Caki2 (cell line): ENCODE measurements at regions not wholly inside any gene's neighbourhood (a gene's known extent, or its start where the extent isn't known, plus 50 kb on each side); places are given as distances from the start of the nearest gene placed in this dataset.

Experiments
- DNase-seq: peaks from one replicate; pipeline ENCODE4 v3.0.0-alpha.2; 2015; ENCODE audit warnings: low read depth
- in situ Hi-C: cut with HindIII; loops from 2 replicates; pipeline ENCODE4 v1.10.0; 2016; ENCODE audit warnings: low sequenced_read_pairs, low pct_unique_long_range_greater_than_20kb, mixed read lengths

DNA sequence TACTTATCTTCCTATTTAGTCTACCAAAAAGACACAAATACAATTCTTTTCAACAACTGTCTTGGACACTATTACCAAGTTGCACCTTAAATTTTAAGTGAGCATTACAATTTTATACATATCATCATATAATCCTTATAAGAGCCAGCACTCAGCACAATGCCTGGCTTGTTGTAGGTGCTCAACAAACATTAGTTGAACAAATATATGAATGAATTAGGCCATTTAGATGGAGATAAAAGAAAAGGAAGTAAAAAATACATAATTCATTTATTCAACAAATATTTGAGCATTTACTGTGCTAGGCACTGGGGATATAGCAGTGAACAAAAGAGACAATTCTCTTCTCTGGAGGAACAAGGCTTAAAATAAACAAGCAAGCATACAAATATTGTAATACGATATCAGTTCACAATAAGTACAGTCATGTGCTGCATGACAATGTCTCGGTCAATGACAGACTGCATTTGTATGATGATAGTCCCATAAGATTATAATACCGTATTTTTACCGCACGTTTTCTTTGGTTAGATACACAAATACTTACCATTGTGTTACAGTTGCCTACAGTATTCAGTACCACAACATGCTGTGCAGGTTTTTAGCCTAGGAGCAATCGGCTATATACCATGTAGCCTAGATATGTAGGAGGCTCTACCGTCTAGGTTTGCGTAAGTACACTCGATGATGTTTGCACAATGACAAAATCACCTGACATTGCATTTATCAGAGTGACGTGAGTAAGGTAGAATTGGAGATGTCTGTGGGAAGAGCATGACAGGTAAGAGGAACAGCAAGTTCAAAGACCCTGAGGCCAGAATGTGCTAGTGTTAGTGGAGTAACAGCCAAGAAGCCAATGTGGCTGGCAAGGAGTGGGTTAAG, 86.4 kb upstream of the HS3ST2 start:
- DNase-seq, result no peak
- in situ Hi-C loops, result no loop called here

GRCh38 chr16:22728167-22728836, 85.7 kb upstream of the HS3ST2 start:
- DNase-seq, result peak; percentile 89
- in situ Hi-C loops, result no loop called here

DNA sequence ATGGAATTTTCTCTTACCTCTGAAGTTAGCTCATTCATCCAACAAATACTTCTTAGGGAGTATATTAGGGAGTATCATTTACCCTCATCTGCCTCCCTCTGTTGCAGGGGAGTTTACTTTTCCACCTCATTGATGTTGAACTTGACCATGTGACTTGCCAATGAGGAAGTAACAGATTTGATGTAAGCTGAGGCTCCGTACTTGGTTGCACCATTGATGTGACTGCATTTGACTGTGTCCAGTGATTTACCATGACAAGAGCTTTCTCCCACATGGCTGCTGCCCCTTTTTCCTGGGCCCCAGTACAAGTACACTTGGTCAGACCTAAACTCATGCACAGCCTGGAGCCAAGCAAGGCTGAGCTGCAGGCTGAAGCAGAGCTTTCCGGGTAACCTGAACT, 81.6 kb upstream of the HS3ST2 start:
- DNase-seq, result peak; percentile 20
- in situ Hi-C loops, result no loop called here

- in situ Hi-C loops, result no loop called here
- no peak for DNase-seq
Measured at GRCh38 chr16:22732959-22733358, 81.0 kb upstream of the HS3ST2 start.

DNA sequence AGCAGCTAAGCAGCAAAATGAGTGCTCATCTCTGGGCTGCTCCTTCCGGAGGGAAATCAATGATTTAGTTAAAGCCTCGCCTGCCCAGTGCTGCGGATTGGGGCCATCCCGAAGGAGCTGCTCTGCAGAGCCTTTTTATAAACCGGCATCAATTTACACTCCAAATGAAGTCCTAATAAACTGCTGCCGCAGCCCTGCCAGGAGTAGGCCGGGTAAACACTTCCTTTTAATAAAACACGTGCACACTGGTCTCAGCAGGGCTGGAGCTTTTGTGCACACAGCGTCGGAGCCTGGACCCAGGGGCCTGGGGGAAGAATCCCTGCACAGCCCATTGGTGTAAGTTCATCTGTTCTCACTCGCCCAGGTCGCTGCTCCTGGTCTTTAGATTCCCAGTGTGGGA, 79.6 kb upstream of the HS3ST2 start:
- no peak for DNase-seq
- in situ Hi-C loops, result no loop called here

DNA sequence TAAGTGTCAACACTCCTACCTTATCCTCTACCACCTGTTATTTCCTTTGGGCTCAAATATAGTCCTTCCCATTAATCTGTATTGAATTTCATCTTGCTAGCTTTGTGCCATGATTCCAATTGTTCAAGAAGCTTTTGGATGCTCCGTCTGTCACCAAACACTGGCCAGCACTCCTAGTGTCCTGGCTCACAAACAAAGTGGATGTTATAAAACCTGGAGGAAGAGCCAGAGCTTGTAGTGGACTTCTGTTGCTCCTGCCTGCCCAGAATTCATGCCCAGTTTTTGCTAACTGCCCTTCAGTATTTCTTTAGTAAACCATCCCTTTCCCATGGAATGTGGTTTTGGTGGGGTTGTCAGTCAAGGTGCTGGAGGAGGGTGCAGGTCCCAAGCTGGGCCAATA, 77.2 kb upstream of the HS3ST2 start:
- DNase-seq, result no peak
- in situ Hi-C loops, result no loop called here

GRCh38 chr16:22739077-22739476, 74.9 kb upstream of the HS3ST2 start:
- no peak for DNase-seq
- in situ Hi-C loops, result no loop called here

GRCh38 chr16:22743401-22743800, 70.6 kb upstream of the HS3ST2 start:
- in situ Hi-C loops, result no loop called here
- no peak for DNase-seq

DNA sequence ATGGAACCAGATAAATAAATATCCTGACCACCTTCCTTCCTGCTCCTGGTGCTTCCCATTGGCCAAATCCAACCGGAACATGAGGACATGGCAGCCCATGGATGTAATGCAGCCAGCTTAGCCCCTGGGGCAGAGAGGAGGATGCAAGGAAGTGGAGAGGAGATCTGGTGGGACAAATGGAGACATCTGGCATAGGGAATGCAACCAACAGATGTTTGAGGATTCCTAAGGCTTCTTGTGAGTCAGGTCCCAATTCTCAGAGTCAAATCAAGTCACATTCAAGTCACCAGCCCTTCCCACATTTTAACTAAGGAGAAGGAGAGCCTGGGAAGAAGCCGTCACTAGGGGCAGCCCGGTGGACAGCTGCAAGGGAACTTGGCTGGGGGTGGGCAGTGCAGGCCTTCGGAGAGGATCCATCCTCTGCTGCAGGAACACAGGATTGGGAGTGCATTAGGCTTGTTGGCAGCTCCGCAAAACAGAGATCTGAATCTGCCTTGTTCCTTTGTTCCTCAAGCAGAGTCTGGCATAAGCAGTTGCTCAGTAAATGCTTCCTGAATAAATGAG, 62.8 kb upstream of the HS3ST2 start:
- in situ Hi-C loops, result no loop called here

DNA sequence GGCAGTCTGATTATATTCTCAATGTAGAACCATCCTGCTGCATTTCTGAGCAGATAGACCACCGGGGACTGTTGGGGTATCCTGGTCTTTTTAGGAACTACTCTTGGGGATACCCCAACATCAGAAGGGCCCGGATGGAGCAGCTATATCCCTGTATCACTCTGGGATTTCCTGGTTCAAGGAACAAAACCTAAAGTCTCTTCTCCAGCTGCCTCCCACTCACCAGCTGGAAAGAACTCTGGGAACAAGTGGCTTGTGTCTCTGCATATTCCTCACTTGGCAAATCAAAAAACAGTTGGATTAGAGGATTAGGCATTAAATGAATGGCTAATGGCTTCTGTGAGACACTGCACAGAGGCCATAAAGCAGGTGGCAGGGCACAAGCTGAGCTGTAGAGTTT, 62.3 kb upstream of the HS3ST2 start:
- in situ Hi-C loops, result no loop called here
- no peak for DNase-seq

More for the DNA sequence above, 62.8 kb upstream of the HS3ST2 start:
- no peak for DNase-seq

GRCh38 chr16:22753451-22753850, 60.5 kb upstream of the HS3ST2 start:
- in situ Hi-C loops, result no loop called here
- DNase-seq, result no peak

DNA sequence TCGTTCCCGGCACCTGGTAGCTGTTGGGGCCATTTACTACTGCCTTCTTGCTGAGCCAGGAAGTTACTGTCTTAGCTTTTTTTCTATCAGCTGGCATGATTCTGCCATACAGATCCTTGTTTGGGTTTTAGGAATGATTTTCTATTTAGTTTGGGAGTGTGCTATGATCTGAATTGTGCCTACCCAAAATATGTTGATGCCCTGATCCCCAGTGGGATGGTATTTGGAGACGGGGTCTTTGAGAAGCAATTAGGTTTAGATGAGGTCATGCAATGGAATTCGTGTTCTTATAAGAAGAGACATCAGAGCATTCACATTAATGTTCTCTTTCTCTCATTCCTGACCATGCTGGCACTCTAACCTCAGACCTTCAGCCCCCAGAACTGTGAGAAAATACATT, 59.4 kb upstream of the HS3ST2 start:
- in situ Hi-C loops, result no loop called here
- DNase-seq, result no peak

GRCh38 chr16:22757202-22757601, 56.8 kb upstream of the HS3ST2 start:
- in situ Hi-C loops, result no loop called here
- DNase-seq, result no peak

DNA sequence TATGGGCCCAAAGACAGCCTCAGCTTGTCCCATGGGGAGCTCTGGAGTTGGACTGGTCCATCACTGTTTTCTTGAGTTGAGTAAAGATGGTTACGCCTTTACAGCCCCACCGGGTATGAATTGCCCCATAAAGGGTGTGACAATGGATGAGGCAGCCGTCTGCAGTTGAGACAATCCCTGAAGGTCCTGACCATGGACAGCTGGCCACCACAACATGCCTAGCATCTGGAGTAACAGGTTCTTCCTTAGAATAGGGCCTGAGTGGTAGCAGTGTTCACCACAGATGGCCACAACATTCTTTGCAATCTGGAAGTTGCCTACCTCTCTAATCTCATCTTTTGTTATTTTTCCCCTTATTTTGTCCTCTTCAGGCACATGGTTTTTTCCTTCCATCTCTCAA, 51.5 kb upstream of the HS3ST2 start:
- in situ Hi-C loops, result no loop called here
- no peak for DNase-seq

DNA sequence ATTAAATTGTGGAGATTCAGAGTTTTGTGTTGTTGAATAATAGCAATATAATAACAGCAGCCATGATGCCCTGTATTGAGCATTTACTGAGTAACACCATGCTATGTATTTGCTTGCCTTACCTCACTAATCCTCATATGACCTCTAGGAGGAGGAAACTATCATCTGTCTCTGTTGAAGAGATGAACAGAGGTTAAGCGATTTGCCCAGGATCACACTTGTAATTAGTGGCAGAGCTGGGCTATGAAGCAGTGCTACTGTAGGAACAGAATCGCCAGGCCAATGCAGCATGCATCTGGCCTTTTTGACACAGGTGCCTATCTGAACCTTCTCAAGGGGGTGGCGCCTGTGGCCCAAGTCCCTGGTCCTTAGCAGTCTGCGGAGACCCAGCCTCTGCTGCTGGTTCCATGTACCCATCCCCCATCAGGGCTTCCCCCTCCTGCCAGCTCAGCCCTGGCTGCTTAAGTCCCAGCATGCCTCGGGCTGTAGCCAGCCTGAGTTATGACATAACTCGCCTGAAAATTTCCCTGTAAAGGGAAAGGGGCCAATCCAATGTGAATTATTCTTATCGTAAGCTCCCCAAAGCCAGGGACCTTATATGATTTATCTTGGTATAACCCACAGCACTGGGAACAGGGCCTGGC, 50.4 kb upstream of the HS3ST2 start:
- DNase-seq, result no peak
- in situ Hi-C loops, result no loop called here
